Ishikawa (cell line): ENCODE measurements at regions not wholly inside any gene's neighbourhood (a gene's known extent, or its start where the extent isn't known, plus 50 kb on each side); places are given as distances from the start of the nearest gene placed in this dataset.

ENCODE experiments used
- CEBPB ChIP-seq: IDR thresholded peaks from 2 replicates; pipeline ENCODE4 v1.6.1; 2012
- CREB1 ChIP-seq: IDR thresholded peaks from 2 replicates; pipeline ENCODE4 v1.6.1; 2012; ENCODE audit warnings: low read depth
- EGR1 ChIP-seq: IDR thresholded peaks from 2 replicates; pipeline ENCODE4 v1.6.1; 2012
- EP300 ChIP-seq: IDR thresholded peaks from 2 replicates; pipeline ENCODE4 v1.6.1; 2012; ENCODE audit warnings: borderline replicate concordance
- FOXM1 ChIP-seq: IDR thresholded peaks from 2 replicates; pipeline ENCODE4 v1.6.1; 2012; ENCODE audit warnings: low read depth, borderline replicate concordance
- NFIC ChIP-seq: IDR thresholded peaks from 2 replicates; pipeline ENCODE4 v1.6.1; 2012
- RAD21 ChIP-seq: IDR thresholded peaks from 2 replicates; pipeline ENCODE4 v1.6.1; 2012; ENCODE audit warnings: low read depth
- TAF1 ChIP-seq: IDR thresholded peaks from 2 replicates; pipeline ENCODE4 v1.6.1; 2012; ENCODE audit warnings: low read depth, mild to moderate bottlenecking
- TCF12 ChIP-seq: IDR thresholded peaks from 2 replicates; pipeline ENCODE4 v1.6.1; 2012; ENCODE audit warnings: low read depth
- TEAD4 ChIP-seq: IDR thresholded peaks from 2 replicates; pipeline ENCODE4 v1.6.1; 2012
- USF1 ChIP-seq: IDR thresholded peaks from 2 replicates; pipeline ENCODE4 v1.6.1; 2012
- YY1 ChIP-seq: IDR thresholded peaks from 2 replicates; pipeline ENCODE4 v1.6.1; 2012; ENCODE audit warnings: low read depth
- ZBTB7A ChIP-seq: IDR thresholded peaks from 2 replicates; pipeline ENCODE4 v1.6.1; 2012; ENCODE audit warnings: low read depth
- TF ChIP-seq, protein P1 (sequence below): IDR thresholded peaks from 2 replicates; pipeline ENCODE4 v1.6.1; 2012; ENCODE audit warnings: low read depth, mild to moderate bottlenecking
- TF ChIP-seq, protein P2 (sequence below): IDR thresholded peaks from 2 replicates; pipeline ENCODE4 v1.6.1; 2012

- TF ChIP-seq CREB1, result no peak
- no peak for TF ChIP-seq EGR1
- TF ChIP-seq TEAD4, result no peak
- TF ChIP-seq CEBPB, result no peak
- TF ChIP-seq TAF1, result no peak
- TF ChIP-seq, protein P1, sequence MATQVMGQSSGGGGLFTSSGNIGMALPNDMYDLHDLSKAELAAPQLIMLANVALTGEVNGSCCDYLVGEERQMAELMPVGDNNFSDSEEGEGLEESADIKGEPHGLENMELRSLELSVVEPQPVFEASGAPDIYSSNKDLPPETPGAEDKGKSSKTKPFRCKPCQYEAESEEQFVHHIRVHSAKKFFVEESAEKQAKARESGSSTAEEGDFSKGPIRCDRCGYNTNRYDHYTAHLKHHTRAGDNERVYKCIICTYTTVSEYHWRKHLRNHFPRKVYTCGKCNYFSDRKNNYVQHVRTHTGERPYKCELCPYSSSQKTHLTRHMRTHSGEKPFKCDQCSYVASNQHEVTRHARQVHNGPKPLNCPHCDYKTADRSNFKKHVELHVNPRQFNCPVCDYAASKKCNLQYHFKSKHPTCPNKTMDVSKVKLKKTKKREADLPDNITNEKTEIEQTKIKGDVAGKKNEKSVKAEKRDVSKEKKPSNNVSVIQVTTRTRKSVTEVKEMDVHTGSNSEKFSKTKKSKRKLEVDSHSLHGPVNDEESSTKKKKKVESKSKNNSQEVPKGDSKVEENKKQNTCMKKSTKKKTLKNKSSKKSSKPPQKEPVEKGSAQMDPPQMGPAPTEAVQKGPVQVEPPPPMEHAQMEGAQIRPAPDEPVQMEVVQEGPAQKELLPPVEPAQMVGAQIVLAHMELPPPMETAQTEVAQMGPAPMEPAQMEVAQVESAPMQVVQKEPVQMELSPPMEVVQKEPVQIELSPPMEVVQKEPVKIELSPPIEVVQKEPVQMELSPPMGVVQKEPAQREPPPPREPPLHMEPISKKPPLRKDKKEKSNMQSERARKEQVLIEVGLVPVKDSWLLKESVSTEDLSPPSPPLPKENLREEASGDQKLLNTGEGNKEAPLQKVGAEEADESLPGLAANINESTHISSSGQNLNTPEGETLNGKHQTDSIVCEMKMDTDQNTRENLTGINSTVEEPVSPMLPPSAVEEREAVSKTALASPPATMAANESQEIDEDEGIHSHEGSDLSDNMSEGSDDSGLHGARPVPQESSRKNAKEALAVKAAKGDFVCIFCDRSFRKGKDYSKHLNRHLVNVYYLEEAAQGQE, result no peak
- no peak for TF ChIP-seq ZBTB7A
- no peak for TF ChIP-seq YY1
- no peak for TF ChIP-seq TCF12
- TF ChIP-seq NFIC, result no peak
- TF ChIP-seq RAD21, result no peak
- no peak for TF ChIP-seq USF1
- TF ChIP-seq, protein P2, sequence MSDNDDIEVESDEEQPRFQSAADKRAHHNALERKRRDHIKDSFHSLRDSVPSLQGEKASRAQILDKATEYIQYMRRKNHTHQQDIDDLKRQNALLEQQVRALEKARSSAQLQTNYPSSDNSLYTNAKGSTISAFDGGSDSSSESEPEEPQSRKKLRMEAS, result no peak
- TF ChIP-seq FOXM1, result no peak
- TF ChIP-seq EP300, result no peak
Observed at GRCh38 chr4:53777244-53777984, 186.1 kb upstream of the LNX1 start.

DNA sequence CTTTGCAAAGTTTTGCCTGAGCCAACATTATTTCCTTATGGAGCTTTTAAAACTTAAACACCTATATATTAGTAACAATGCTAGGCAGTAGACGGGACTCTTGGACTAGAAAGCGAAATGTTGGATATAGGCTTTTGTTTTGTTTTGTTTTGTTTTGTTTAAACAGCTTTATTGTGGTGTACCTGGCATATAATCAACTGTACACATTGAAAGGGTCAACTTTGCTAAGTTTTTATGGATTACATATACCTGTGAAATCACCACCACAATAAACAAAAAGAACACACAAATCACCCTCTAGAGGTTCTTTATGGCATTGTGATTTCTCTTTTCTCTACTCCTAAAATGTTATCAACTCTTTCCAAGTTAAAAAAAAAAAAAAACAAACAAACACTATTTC lies 184.9 kb upstream of the LNX1 start:
- no peak for TF ChIP-seq NFIC
- no peak for TF ChIP-seq TCF12
- TF ChIP-seq ZBTB7A, result no peak
- TF ChIP-seq, protein P2, result no peak
- no peak for TF ChIP-seq TAF1
- no peak for TF ChIP-seq RAD21
- TF ChIP-seq YY1, result no peak
- no peak for TF ChIP-seq CEBPB
- no peak for TF ChIP-seq FOXM1
- TF ChIP-seq USF1, result no peak
- no peak for TF ChIP-seq TEAD4
- no peak for TF ChIP-seq EGR1
- TF ChIP-seq, protein P1, result no peak
- TF ChIP-seq EP300, result no peak

DNA sequence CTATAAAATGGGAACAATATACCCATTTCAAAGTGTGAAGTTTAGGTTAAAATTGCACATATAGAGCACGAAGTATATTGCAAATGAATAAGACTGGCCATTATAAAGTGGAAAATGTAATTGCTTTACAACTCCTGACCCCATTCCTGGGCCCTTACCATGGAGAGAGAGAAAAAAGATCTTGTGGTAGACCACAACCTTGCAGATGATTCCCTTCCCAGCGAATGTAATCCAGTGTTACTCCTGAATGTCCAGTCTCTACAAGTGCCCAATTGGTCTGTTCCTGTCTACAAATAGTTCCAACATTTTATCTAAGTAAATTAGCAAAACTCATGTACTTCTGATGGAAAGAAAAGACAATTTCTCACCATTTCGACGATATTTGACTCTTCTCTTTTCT lies 184.1 kb upstream of the LNX1 start:
- TF ChIP-seq, protein P1, result no peak
- TF ChIP-seq EGR1 (no peak), EP300 (no peak), YY1 (no peak), NFIC (no peak), FOXM1 (no peak), CREB1 (no peak), TEAD4 (no peak), TAF1 (no peak), RAD21 (no peak)

- TF ChIP-seq TAF1 (no peak), TCF12 (no peak), TEAD4 (no peak), ZBTB7A (no peak), EP300 (no peak), NFIC (no peak), CREB1 (no peak), EGR1 (no peak)
- TF ChIP-seq, protein P1, result no peak
- TF ChIP-seq, protein P2, result no peak
Observed at GRCh38 chr4:53771326-53771725, 180.0 kb upstream of the LNX1 start.
